ENCODE measurements at regions not wholly inside any gene's neighbourhood (a gene's known extent, or its start where the extent isn't known, plus 50 kb on each side); places are given as distances from the start of the nearest gene placed in this dataset.

DNA sequence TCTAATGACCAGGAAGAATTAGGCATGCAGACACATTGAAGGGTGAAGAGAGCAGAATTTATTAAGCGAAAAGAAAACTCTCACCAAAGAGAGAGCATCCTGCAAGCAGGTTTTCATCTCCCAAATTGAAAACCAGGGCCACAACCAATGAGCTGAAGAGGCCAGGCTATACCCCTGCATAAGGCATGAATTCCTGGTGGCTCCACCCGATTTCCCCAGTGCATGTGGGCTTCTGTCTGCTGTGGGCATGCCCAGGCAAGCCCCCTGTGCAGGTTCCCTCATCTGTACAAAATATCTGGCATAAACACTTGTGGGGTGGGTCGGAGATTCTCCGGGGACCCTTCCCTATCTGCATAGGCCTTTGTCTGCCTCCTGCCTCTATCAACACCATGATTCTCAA, 621.6 kb upstream of the LRRTM1 start:
- TF ChIP-seq CTCF (IDR thresholded peaks at IDR 0.05; ENCODE audit: low read depth, low read length, missing control alignments), result no peak
- DNase-seq (ENCODE audit: low read depth), result no peak
- no peak overlapping the region for H3K4me3 ChIP-seq (ENCODE audit: low read depth, low read length)

- TF ChIP-seq CTCF (IDR thresholded peaks at IDR 0.05; ENCODE audit: low read depth, low read length, missing control alignments), result no peak
- DNase-seq (ENCODE audit: low read depth), result no peak
- no peak overlapping the region for H3K4me3 ChIP-seq (ENCODE audit: low read depth, low read length)
These were observed 592.0 kb upstream of the LRRTM1 start for GRCh38 chr2:80896576-80896975.

- H3K4me3 ChIP-seq (ENCODE audit: low read depth, low read length), result no peak overlapping the region
- no peak for TF ChIP-seq CTCF (IDR thresholded peaks at IDR 0.05; ENCODE audit: low read depth, low read length, missing control alignments)
- no peak for DNase-seq (ENCODE audit: low read depth)
These were observed 589.9 kb upstream of the LRRTM1 start for GRCh38 chr2:80894486-80894885.

GRCh38 chr2:80893711-80894110, 589.2 kb upstream of the LRRTM1 start:
- no peak for DNase-seq (ENCODE audit: low read depth)
- no peak for TF ChIP-seq CTCF (IDR thresholded peaks at IDR 0.05; ENCODE audit: low read depth, low read length, missing control alignments)
- no peak overlapping the region for H3K4me3 ChIP-seq (ENCODE audit: low read depth, low read length)

DNA sequence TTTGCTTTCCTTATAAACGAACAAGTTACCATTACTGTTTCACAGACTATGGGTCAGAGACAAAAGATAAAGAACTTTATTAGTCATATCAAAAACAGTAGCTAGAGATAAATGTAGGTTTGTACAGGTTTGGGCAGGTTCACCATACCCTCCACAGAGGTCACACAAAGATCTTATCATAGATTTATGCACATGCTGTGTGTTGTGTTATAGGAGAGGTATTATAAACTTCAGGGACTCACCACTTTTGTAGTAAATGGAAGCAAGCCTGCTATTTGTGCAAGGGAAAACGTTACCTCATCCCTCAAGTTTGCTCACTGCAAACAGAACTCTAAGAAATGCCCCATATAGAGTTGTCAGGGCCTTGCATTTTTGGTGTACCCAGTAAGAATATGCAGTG, 584.5 kb upstream of the LRRTM1 start:
- H3K4me3 ChIP-seq (ENCODE audit: low read depth, low read length), result no peak overlapping the region
- DNase-seq (ENCODE audit: low read depth), result no peak
- no peak for TF ChIP-seq CTCF (IDR thresholded peaks at IDR 0.05; ENCODE audit: low read depth, low read length, missing control alignments)

GRCh38 chr2:80887841-80888378, 583.4 kb upstream of the LRRTM1 start:
- no peak for DNase-seq (ENCODE audit: low read depth)
- H3K4me3 ChIP-seq (ENCODE audit: low read depth, low read length), result no peak overlapping the region

More at GRCh38 chr2:80887841-80888378, 583.4 kb upstream of the LRRTM1 start:
- no peak for TF ChIP-seq CTCF (IDR thresholded peaks at IDR 0.05; ENCODE audit: low read depth, low read length, missing control alignments)
